WTC11 (cell line): ENCODE measurements at regions not wholly inside any gene's neighbourhood (a gene's known extent, or its start where the extent isn't known, plus 50 kb on each side); places are given as distances from the start of the nearest gene placed in this dataset.

ENCODE experiments used
- ATAC-seq: fragments of 200-7000 bp; cut with Tn5 transposase; 2 replicates; pipeline ENCODE4 v1.10.0; 2021; ENCODE audit warnings: mild to moderate bottlenecking, moderate library complexity
- CTCF ChIA-PET: fragments of 300-600 bp; sonication (Branson Sonifier 250); formaldehyde crosslinking; loops from one replicate; lab custom pipeline; 2021; ENCODE audit warnings: antibody characterized with exemption; lab: Charles Lee
- POLR2A ChIA-PET: fragments of 350-600 bp; sonication (Branson Sonifier 250); formaldehyde crosslinking; loops from one replicate; lab custom pipeline; 2021; ENCODE audit warnings: antibody characterized with exemption; lab: Charles Lee
- DNase-seq: peaks from one replicate; pipeline ENCODE4 v3.0.0; 2021; ENCODE audit warnings: low spot score
- H3K27ac Mint-ChIP-seq: 2 replicates; pipeline ENCODE4 v1.8.0; 2021; ENCODE audit warnings: mixed read lengths
- H3K27me3 Mint-ChIP-seq: 2 replicates; pipeline ENCODE4 v1.8.0; 2021; ENCODE audit warnings: low read depth, mild to moderate bottlenecking, moderate library complexity, mixed read lengths
- H3K36me3 Mint-ChIP-seq: 2 replicates; pipeline ENCODE4 v1.8.0; 2021; ENCODE audit warnings: mixed read lengths
- H3K4me1 Mint-ChIP-seq: 2 replicates; pipeline ENCODE4 v1.8.0; 2022; ENCODE audit warnings: mixed read lengths
- H3K4me3 Mint-ChIP-seq: 2 replicates; pipeline ENCODE4 v1.8.0; 2021; ENCODE audit warnings: mild to moderate bottlenecking, moderate library complexity, mixed read lengths
- H3K9me3 Mint-ChIP-seq: 2 replicates; pipeline ENCODE4 v1.8.0; 2021; ENCODE audit warnings: mixed read lengths
- EMX1 ChIP-seq: fragments of 250-450 bp; sonication (Bioruptor Pico); IDR thresholded peaks from 2 replicates; pipeline ENCODE4 v1.8.0; 2021; ENCODE audit warnings: mild to moderate bottlenecking
- ETV6 ChIP-seq: sonication (generic); formaldehyde crosslinking; IDR thresholded peaks from 2 replicates; pipeline ENCODE4 v1.8.1; 2022; ENCODE audit warnings: mild to moderate bottlenecking, missing genetic modification reagents
- FOXJ3 ChIP-seq: sonication (generic); formaldehyde crosslinking; IDR thresholded peaks from 2 replicates; pipeline ENCODE4 v1.9.0; 2021; ENCODE audit warnings: missing genetic modification reagents, mild to moderate bottlenecking, borderline replicate concordance
- FOXP1 ChIP-seq: sonication (generic); formaldehyde crosslinking; IDR thresholded peaks from 2 replicates; pipeline ENCODE4 v1.8.0; 2022; ENCODE audit warnings: missing genetic modification reagents, mild to moderate bottlenecking, moderate library complexity, borderline replicate concordance
- GABPB1 ChIP-seq: sonication (generic); formaldehyde crosslinking; IDR thresholded peaks from 2 replicates; pipeline ENCODE4 v1.8.1; 2023; ENCODE audit warnings: mild to moderate bottlenecking, missing genetic modification reagents
- KAT7 ChIP-seq: sonication (generic); formaldehyde crosslinking; IDR thresholded peaks from 2 replicates; pipeline ENCODE4 v1.8.1; 2023; ENCODE audit warnings: missing genetic modification reagents, mild to moderate bottlenecking, borderline replicate concordance
- MAX ChIP-seq: sonication (generic); formaldehyde crosslinking; IDR thresholded peaks from 2 replicates; pipeline ENCODE4 v1.8.0; 2022; ENCODE audit warnings: mild to moderate bottlenecking, missing genetic modification reagents
- MYBL2 ChIP-seq: sonication (generic); formaldehyde crosslinking; IDR thresholded peaks from 2 replicates; pipeline ENCODE4 v1.8.1; 2023; ENCODE audit warnings: mild to moderate bottlenecking, moderate library complexity, missing genetic modification reagents
- NFATC4 ChIP-seq: fragments of 250-450 bp; sonication (Bioruptor Pico); IDR thresholded peaks from 2 replicates; pipeline ENCODE4 v1.9.0; 2021; ENCODE audit warnings: mild to moderate bottlenecking
- RELA ChIP-seq: sonication (generic); formaldehyde crosslinking; IDR thresholded peaks from 2 replicates; pipeline ENCODE4 v1.8.1; 2022; ENCODE audit warnings: missing genetic modification reagents, mild to moderate bottlenecking, borderline replicate concordance
- RORB ChIP-seq: fragments of 250-450 bp; sonication (Bioruptor Pico); IDR thresholded peaks from 2 replicates; pipeline ENCODE4 v1.9.0; 2021; ENCODE audit warnings: mild to moderate bottlenecking
- SMAD4 ChIP-seq: sonication (generic); formaldehyde crosslinking; IDR thresholded peaks from 2 replicates; pipeline ENCODE4 v1.8.0; 2022; ENCODE audit warnings: mild to moderate bottlenecking, missing genetic modification reagents
- SP1 ChIP-seq: sonication (generic); formaldehyde crosslinking; conservative IDR thresholded peaks from 2 replicates; pipeline ENCODE4 v1.8.1; 2022; ENCODE audit warnings: missing genetic modification reagents
- TEAD1 ChIP-seq: sonication (generic); formaldehyde crosslinking; IDR thresholded peaks from 2 replicates; pipeline ENCODE4 v1.8.0; 2022; ENCODE audit warnings: mild to moderate bottlenecking, missing genetic modification reagents
- TEAD4 ChIP-seq: sonication (generic); formaldehyde crosslinking; IDR thresholded peaks from 2 replicates; pipeline ENCODE4 v1.8.0; 2022; ENCODE audit warnings: mild to moderate bottlenecking, missing genetic modification reagents
- ZNF317 ChIP-seq: sonication (generic); formaldehyde crosslinking; IDR thresholded peaks from 2 replicates; pipeline ENCODE4 v1.8.1; 2023; ENCODE audit warnings: low read depth, mild to moderate bottlenecking, moderate library complexity, missing genetic modification reagents, borderline replicate concordance
- ZNF416 ChIP-seq: fragments of 250-450 bp; sonication (Bioruptor Pico); IDR thresholded peaks from 2 replicates; pipeline ENCODE4 v1.9.0; 2021; ENCODE audit warnings: mild to moderate bottlenecking, inconsistent platforms
- TF ChIP-seq, protein P1 (sequence below): sonication (generic); formaldehyde crosslinking; IDR thresholded peaks from 2 replicates; pipeline ENCODE4 v1.8.1; 2023; ENCODE audit warnings: mild to moderate bottlenecking, missing genetic modification reagents
- TF ChIP-seq, protein P2 (sequence below): sonication (generic); formaldehyde crosslinking; IDR thresholded peaks from 2 replicates; pipeline ENCODE4 v1.8.1; 2023; ENCODE audit warnings: mild to moderate bottlenecking, missing genetic modification reagents, moderate library complexity
- TF ChIP-seq, protein P3 (sequence below): sonication (generic); formaldehyde crosslinking; IDR thresholded peaks from 2 replicates; pipeline ENCODE4 v1.8.0; 2022; ENCODE audit warnings: mild to moderate bottlenecking, missing genetic modification reagents
- TF ChIP-seq, protein P4 (sequence below): sonication (generic); formaldehyde crosslinking; IDR thresholded peaks from 2 replicates; pipeline ENCODE4 v1.8.1; 2022; ENCODE audit warnings: mild to moderate bottlenecking, missing genetic modification reagents, moderate library complexity, borderline replicate concordance
- TF ChIP-seq, protein P5 (sequence below): sonication (generic); formaldehyde crosslinking; IDR thresholded peaks from 2 replicates; pipeline ENCODE4 v1.8.0; 2022; ENCODE audit warnings: mild to moderate bottlenecking, missing genetic modification reagents
- TF ChIP-seq, protein P6 (sequence below): sonication (generic); formaldehyde crosslinking; IDR thresholded peaks from 2 replicates; pipeline ENCODE4 v1.8.0; 2023; ENCODE audit warnings: missing genetic modification reagents
- TF ChIP-seq, protein P7 (sequence below): sonication (generic); formaldehyde crosslinking; IDR thresholded peaks from 2 replicates; pipeline ENCODE4 v1.8.1; 2022; ENCODE audit warnings: low read depth, mild to moderate bottlenecking, moderate library complexity, missing genetic modification reagents, borderline replicate concordance
- TF ChIP-seq, protein P8 (sequence below): sonication (generic); formaldehyde crosslinking; conservative IDR thresholded peaks from 2 replicates; pipeline ENCODE4 v1.8.1; 2022; ENCODE audit warnings: mild to moderate bottlenecking, missing genetic modification reagents

DNA sequence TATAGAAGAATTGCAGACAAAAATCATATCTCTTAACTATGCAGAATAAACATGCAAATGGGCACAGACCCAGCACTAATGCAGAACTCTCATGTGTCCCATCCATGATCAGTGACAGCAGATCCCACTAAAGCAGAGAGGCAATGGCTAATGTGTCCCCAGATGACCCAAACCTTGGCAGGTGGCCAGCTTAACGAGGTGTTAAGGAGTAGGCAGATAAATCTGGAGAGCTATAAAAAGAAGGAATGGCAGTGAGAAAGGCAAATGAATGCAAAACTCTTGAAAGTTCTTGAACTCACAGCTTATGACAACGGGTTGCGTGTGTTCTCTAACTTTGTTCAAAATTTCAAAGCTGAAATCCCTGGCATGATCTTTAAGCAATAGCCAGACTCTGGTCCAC, 265.4 kb downstream of the RASEF start:
- POLR2A ChIA-PET, result no interaction called here
- CTCF ChIA-PET, result no interaction called here
- no peak for TF ChIP-seq TEAD4 (CRISPR knock-in tag)
- TF ChIP-seq, protein P1, sequence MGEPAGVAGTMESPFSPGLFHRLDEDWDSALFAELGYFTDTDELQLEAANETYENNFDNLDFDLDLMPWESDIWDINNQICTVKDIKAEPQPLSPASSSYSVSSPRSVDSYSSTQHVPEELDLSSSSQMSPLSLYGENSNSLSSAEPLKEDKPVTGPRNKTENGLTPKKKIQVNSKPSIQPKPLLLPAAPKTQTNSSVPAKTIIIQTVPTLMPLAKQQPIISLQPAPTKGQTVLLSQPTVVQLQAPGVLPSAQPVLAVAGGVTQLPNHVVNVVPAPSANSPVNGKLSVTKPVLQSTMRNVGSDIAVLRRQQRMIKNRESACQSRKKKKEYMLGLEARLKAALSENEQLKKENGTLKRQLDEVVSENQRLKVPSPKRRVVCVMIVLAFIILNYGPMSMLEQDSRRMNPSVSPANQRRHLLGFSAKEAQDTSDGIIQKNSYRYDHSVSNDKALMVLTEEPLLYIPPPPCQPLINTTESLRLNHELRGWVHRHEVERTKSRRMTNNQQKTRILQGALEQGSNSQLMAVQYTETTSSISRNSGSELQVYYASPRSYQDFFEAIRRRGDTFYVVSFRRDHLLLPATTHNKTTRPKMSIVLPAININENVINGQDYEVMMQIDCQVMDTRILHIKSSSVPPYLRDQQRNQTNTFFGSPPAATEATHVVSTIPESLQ (CRISPR knock-in tag), result no peak
- TF ChIP-seq FOXJ3 (CRISPR knock-in tag), result no peak
- TF ChIP-seq ETV6 (CRISPR knock-in tag), result no peak
- TF ChIP-seq TEAD1 (CRISPR knock-in tag), result no peak
- no peak for TF ChIP-seq ZNF317 (CRISPR knock-in tag)
- no peak for TF ChIP-seq NFATC4
- TF ChIP-seq, protein P2, sequence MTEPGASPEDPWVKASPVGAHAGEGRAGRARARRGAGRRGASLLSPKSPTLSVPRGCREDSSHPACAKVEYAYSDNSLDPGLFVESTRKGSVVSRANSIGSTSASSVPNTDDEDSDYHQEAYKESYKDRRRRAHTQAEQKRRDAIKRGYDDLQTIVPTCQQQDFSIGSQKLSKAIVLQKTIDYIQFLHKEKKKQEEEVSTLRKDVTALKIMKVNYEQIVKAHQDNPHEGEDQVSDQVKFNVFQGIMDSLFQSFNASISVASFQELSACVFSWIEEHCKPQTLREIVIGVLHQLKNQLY, result no peak
- no peak for TF ChIP-seq RORB (CRISPR knock-in tag)
- TF ChIP-seq FOXP1 (CRISPR knock-in tag), result no peak
- TF ChIP-seq, protein P3, sequence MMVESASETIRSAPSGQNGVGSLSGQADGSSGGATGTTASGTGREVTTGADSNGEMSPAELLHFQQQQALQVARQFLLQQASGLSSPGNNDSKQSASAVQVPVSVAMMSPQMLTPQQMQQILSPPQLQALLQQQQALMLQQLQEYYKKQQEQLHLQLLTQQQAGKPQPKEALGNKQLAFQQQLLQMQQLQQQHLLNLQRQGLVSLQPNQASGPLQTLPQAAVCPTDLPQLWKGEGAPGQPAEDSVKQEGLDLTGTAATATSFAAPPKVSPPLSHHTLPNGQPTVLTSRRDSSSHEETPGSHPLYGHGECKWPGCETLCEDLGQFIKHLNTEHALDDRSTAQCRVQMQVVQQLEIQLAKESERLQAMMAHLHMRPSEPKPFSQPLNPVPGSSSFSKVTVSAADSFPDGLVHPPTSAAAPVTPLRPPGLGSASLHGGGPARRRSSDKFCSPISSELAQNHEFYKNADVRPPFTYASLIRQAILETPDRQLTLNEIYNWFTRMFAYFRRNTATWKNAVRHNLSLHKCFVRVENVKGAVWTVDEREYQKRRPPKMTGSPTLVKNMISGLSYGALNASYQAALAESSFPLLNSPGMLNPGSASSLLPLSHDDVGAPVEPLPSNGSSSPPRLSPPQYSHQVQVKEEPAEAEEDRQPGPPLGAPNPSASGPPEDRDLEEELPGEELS, result no peak
- no peak for TF ChIP-seq MYBL2 (CRISPR knock-in tag)
- TF ChIP-seq SMAD4 (CRISPR knock-in tag), result no peak
- TF ChIP-seq ZNF416 (CRISPR knock-in tag), result no peak
- no peak for TF ChIP-seq GABPB1 (CRISPR knock-in tag)

GRCh38 chr9:82799286-82799685, 263.7 kb downstream of the RASEF start:
- H3K4me1 Mint-ChIP-seq, result 0 out of 2 replicates have a peak, but pooled peaks cover 4% of the 10 kb centered on the region
- POLR2A ChIA-PET, result no interaction called here

More for the DNA sequence above, 265.4 kb downstream of the RASEF start:
- no peaks in the 10 kb centered on the region for H3K27me3 Mint-ChIP-seq
- H3K9me3 Mint-ChIP-seq, result peaks cover 14% of the 10 kb centered on the region
- H3K4me1 Mint-ChIP-seq, result 0 out of 2 replicates have a peak, but pooled peaks cover 4% of the 10 kb centered on the region
- DNase-seq, result no peak
- H3K4me3 Mint-ChIP-seq, result no peak overlapping the region
- H3K27ac Mint-ChIP-seq, result no peak overlapping the region
- H3K36me3 Mint-ChIP-seq, result peaks cover 10% of the 10 kb centered on the region
- ATAC-seq, result no peak

More at GRCh38 chr9:82799286-82799685, 263.7 kb downstream of the RASEF start:
- CTCF ChIA-PET, result no interaction called here
- Mint-ChIP-seq H3K9me3 (peaks cover 31% of the 10 kb centered on the region), H3K36me3 (peaks cover 27% of the 10 kb centered on the region), H3K4me3 (no peak overlapping the region), H3K27me3 (peaks cover 4% of the 10 kb centered on the region; the same call in 1 of the 2 replicates), H3K27ac (no peak overlapping the region)
- no peak for TF ChIP-seq MAX (CRISPR knock-in tag)
- no peak for TF ChIP-seq EMX1 (CRISPR knock-in tag)
- no peak for TF ChIP-seq RELA (CRISPR knock-in tag)
- TF ChIP-seq, protein P4, sequence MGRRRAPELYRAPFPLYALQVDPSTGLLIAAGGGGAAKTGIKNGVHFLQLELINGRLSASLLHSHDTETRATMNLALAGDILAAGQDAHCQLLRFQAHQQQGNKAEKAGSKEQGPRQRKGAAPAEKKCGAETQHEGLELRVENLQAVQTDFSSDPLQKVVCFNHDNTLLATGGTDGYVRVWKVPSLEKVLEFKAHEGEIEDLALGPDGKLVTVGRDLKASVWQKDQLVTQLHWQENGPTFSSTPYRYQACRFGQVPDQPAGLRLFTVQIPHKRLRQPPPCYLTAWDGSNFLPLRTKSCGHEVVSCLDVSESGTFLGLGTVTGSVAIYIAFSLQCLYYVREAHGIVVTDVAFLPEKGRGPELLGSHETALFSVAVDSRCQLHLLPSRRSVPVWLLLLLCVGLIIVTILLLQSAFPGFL (CRISPR knock-in tag), result no peak
- TF ChIP-seq, protein P5, sequence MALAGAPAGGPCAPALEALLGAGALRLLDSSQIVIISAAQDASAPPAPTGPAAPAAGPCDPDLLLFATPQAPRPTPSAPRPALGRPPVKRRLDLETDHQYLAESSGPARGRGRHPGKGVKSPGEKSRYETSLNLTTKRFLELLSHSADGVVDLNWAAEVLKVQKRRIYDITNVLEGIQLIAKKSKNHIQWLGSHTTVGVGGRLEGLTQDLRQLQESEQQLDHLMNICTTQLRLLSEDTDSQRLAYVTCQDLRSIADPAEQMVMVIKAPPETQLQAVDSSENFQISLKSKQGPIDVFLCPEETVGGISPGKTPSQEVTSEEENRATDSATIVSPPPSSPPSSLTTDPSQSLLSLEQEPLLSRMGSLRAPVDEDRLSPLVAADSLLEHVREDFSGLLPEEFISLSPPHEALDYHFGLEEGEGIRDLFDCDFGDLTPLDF, result no peak
- TF ChIP-seq, protein P6, sequence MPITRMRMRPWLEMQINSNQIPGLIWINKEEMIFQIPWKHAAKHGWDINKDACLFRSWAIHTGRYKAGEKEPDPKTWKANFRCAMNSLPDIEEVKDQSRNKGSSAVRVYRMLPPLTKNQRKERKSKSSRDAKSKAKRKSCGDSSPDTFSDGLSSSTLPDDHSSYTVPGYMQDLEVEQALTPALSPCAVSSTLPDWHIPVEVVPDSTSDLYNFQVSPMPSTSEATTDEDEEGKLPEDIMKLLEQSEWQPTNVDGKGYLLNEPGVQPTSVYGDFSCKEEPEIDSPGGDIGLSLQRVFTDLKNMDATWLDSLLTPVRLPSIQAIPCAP (CRISPR knock-in tag), result no peak
- TF ChIP-seq, protein P7, sequence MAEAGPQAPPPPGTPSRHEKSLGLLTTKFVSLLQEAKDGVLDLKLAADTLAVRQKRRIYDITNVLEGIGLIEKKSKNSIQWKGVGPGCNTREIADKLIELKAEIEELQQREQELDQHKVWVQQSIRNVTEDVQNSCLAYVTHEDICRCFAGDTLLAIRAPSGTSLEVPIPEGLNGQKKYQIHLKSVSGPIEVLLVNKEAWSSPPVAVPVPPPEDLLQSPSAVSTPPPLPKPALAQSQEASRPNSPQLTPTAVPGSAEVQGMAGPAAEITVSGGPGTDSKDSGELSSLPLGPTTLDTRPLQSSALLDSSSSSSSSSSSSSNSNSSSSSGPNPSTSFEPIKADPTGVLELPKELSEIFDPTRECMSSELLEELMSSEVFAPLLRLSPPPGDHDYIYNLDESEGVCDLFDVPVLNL, result no peak
- TF ChIP-seq, protein P8, sequence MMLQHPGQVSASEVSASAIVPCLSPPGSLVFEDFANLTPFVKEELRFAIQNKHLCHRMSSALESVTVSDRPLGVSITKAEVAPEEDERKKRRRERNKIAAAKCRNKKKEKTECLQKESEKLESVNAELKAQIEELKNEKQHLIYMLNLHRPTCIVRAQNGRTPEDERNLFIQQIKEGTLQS (CRISPR knock-in tag), result no peak
- no peak for TF ChIP-seq KAT7 (CRISPR knock-in tag)
- no peak for TF ChIP-seq SP1 (CRISPR knock-in tag)
- ATAC-seq (no peak), DNase-seq (no peak)
